Activated T-cell treated with anti-CD3 and anti-CD28 coated beads, Interleukin-2, amount 50 U/mL, for 4 hours (primary cell): ENCODE measurements at regions not wholly inside any gene's neighbourhood (a gene's known extent, or its start where the extent isn't known, plus 50 kb on each side); places are given as distances from the start of the nearest gene placed in this dataset.

Source experiments
- ATAC-seq, 2 donors: fragments of 200-7000 bp; cut with Tn5 transposase; one replicate each; pipeline ENCODE4 v1.10.0; 2021
- DNase-seq: peaks from one replicate; pipeline ENCODE4 v3.0.0-alpha.2; 2020
- H3K27me3 Mint-ChIP-seq: one replicate; pipeline ENCODE4 v1.8.0; 2021; ENCODE audit warnings: low read depth, mixed read lengths
- H3K36me3 Mint-ChIP-seq: one replicate; pipeline ENCODE4 v1.8.0; 2022; ENCODE audit warnings: mixed read lengths; ENCODE audit not compliant: insufficient read depth
- H3K4me1 Mint-ChIP-seq: one replicate; pipeline ENCODE4 v1.8.0; 2021; ENCODE audit warnings: low read depth, mixed read lengths
- H3K4me3 Mint-ChIP-seq: one replicate; pipeline ENCODE4 v1.8.0; 2021; ENCODE audit warnings: mild to moderate bottlenecking, moderate library complexity, mixed read lengths
- H3K9me3 Mint-ChIP-seq: one replicate; pipeline ENCODE4 v1.8.0; 2021; ENCODE audit warnings: mixed read lengths

DNA sequence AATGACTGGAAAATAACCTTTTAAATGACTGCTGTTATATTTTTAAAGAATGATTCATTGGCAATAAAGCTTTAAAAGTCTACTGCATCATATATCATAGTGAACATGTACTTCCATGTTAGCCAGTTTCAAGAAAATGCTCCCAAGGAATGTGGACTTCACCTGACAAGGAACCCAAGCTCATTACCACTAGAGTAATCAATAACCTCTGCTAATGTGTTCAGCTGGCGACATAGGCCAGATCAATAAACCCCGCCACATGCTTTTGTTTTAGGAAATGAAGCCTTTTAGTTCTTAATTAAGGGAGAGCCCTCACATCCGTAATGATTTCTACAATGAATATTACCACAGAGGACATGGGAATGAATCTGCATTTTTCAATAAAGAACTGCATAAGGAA is 1219.9 kb upstream of the CNTN5 start:
- no peak for ATAC-seq

DNA sequence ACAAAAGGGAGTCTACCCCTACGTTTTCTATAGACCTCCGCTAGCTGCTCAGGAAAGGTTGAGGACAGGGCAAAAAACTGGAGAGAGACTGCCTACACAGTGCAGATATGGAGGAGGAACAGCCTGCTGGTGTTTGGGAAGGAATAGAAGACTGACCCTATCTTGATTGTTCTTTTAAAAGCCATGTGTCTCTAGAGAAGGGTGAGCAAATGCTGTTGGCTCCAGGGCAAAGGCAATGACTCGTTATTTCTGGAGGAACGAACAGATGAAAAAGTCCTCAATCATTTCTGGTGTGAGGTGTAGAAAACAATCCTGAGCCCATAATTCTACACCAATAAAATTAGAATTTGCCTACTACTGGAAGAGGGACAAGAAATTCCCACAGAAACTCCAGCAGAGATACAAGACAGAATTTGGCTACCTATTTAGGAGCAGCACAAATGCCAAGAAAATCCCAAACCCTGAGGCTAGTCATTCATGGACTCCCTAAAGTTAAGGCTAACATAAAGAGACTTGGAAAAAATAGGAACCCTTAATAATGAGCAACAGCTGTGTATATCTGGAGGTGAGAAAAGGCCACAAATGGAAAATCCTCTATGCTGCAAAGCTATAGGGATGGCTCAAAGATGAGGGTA is 1206.3 kb upstream of the CNTN5 start:
- H3K27me3 Mint-ChIP-seq: no peaks in the 10 kb centered on the region
- H3K36me3 Mint-ChIP-seq: no peaks in the 10 kb centered on the region
- H3K4me3 Mint-ChIP-seq: no peak overlapping the region
- no peak for ATAC-seq
- peaks cover 17% of the 10 kb centered on the region for H3K9me3 Mint-ChIP-seq
- DNase-seq: no peak
- no peaks in the 10 kb centered on the region for H3K4me1 Mint-ChIP-seq

More for the DNA sequence above, 1219.9 kb upstream of the CNTN5 start:
- no peak overlapping the region for H3K4me3 Mint-ChIP-seq
- H3K4me1 Mint-ChIP-seq: no peaks in the 10 kb centered on the region
- H3K27me3 Mint-ChIP-seq: no peaks in the 10 kb centered on the region
- no peaks in the 10 kb centered on the region for H3K36me3 Mint-ChIP-seq
- no peak for DNase-seq
- H3K9me3 Mint-ChIP-seq: peaks cover 14% of the 10 kb centered on the region

- no peaks in the 10 kb centered on the region for H3K4me1 Mint-ChIP-seq
Observed at GRCh38 chr11:97815667-97816066, 1205.1 kb upstream of the CNTN5 start.

DNA sequence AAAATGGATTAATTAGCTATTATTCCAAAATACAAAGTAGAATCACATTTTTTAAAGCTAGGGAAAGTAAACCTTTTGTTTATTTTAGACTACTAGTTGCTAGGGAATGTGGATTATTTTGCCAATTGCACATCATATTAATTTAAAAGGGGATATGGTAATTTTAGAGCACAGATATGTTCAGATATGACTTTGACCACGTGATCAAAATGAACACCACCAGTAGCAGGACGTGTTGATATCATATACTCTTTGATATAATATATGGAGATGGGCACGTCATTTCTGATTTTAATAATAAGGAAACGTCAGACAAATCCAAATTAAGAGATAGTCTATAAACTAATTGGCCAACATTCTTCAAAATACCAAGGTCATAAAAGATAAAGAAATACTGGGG is 1188.3 kb upstream of the CNTN5 start:
- H3K9me3 Mint-ChIP-seq: peaks cover 8% of the 10 kb centered on the region

More at GRCh38 chr11:97815667-97816066, 1205.1 kb upstream of the CNTN5 start:
- Mint-ChIP-seq H3K4me3 (no peak overlapping the region), H3K36me3 (no peaks in the 10 kb centered on the region), H3K9me3 (peaks cover 17% of the 10 kb centered on the region), H3K27me3 (no peaks in the 10 kb centered on the region)
- ATAC-seq (no peak), DNase-seq (no peak)

GRCh38 chr11:97833412-97833811 is 1187.3 kb upstream of the CNTN5 start:
- DNase-seq (no peak), ATAC-seq (no peak)
- Mint-ChIP-seq H3K4me1 (no peaks in the 10 kb centered on the region), H3K36me3 (no peaks in the 10 kb centered on the region), H3K4me3 (no peak overlapping the region), H3K27me3 (no peaks in the 10 kb centered on the region), H3K9me3 (peaks cover 8% of the 10 kb centered on the region)

More for the DNA sequence above, 1188.3 kb upstream of the CNTN5 start:
- H3K4me3 Mint-ChIP-seq: no peak overlapping the region
- H3K27me3 Mint-ChIP-seq: no peaks in the 10 kb centered on the region
- DNase-seq: no peak
- no peaks in the 10 kb centered on the region for H3K36me3 Mint-ChIP-seq
- H3K4me1 Mint-ChIP-seq: no peaks in the 10 kb centered on the region
- no peak for ATAC-seq

DNA sequence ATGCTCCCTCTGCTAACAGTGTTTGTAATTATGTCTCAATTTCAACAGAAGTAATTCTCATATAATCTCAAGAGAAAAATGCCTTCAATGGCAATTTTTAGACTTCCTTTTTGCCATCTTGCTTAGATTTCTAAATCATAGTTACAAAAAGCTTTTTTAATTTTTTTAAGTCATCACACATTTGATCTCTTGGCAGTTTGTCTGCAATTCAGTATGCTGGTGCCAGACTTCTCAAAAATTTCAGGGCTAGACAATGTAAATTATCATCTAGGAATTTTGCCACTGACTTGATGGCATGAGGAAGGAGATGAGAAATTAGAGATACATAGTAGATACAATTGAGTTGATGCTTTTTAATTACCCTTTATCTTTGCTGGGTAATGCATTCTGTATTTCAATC is 1176.7 kb upstream of the CNTN5 start:
- Mint-ChIP-seq H3K36me3 (no peaks in the 10 kb centered on the region), H3K4me3 (no peak overlapping the region), H3K9me3 (peaks cover 17% of the 10 kb centered on the region), H3K27me3 (no peaks in the 10 kb centered on the region), H3K4me1 (no peaks in the 10 kb centered on the region)
- ATAC-seq (no peak), DNase-seq (no peak)

DNA sequence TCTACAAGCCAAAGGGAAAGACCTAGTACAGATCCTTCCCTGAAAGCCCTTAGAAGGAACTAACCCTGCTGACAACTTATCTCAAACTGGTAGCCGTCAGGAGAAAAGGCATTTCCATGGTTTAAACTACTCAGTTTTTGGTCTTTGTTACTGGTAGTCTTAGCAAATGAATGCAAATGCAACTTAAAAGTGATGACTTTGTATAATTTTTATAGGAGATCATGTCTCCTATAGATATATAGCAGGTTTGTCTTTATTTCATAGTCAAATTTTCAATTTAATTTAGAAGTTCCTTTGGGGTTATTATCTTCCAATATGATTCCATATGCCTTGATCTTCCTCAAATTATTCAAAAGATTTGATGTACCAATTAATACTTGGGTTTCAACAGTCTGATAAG is 1173.0 kb upstream of the CNTN5 start:
- Mint-ChIP-seq H3K4me1 (no peaks in the 10 kb centered on the region), H3K27me3 (no peaks in the 10 kb centered on the region), H3K36me3 (no peaks in the 10 kb centered on the region), H3K4me3 (no peak overlapping the region), H3K9me3 (peaks cover 18% of the 10 kb centered on the region)
- ATAC-seq (no peak), DNase-seq (no peak)

- H3K4me3 Mint-ChIP-seq: no peak overlapping the region
- H3K27me3 Mint-ChIP-seq: no peaks in the 10 kb centered on the region
- peaks cover 14% of the 10 kb centered on the region for H3K9me3 Mint-ChIP-seq
- no peaks in the 10 kb centered on the region for H3K4me1 Mint-ChIP-seq
- DNase-seq: no peak
- no peak for ATAC-seq
- H3K36me3 Mint-ChIP-seq: no peaks in the 10 kb centered on the region
Observed at GRCh38 chr11:97850701-97851100, 1170.0 kb upstream of the CNTN5 start.

- no peak for DNase-seq
- Mint-ChIP-seq H3K9me3 (peaks cover 11% of the 10 kb centered on the region), H3K36me3 (no peaks in the 10 kb centered on the region), H3K4me3 (no peak overlapping the region), H3K27me3 (no peaks in the 10 kb centered on the region), H3K4me1 (no peaks in the 10 kb centered on the region)
- no peak for ATAC-seq
Observed at GRCh38 chr11:97854357-97854756, 1166.4 kb upstream of the CNTN5 start.

DNA sequence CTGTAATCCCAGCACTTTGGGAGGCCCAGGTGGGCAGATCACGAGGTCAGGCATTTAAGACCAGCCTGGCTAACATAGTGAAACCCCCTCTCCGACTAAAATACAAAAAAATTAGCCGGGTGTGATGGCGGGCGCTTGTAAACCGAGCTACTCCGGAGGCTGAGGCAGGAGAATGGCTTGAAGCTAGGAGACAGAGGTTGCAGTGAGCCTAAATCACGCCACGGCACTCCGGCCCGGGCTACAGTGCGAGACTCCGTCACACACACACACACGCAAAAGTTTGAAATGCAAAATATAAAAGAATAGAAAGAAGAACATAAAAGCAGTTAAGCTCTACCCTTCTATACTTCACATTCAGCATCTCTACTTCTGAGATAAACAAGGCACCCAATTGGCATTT is 1165.9 kb upstream of the CNTN5 start:
- ATAC-seq: no peak

GRCh38 chr11:97856666-97857065 is 1164.1 kb upstream of the CNTN5 start:
- Mint-ChIP-seq H3K4me3 (no peak overlapping the region), H3K27me3 (no peaks in the 10 kb centered on the region), H3K4me1 (no peaks in the 10 kb centered on the region), H3K9me3 (peaks cover 6% of the 10 kb centered on the region), H3K36me3 (no peaks in the 10 kb centered on the region)
- no peak for ATAC-seq
- DNase-seq: no peak

More for the DNA sequence above, 1165.9 kb upstream of the CNTN5 start:
- H3K27me3 Mint-ChIP-seq: no peaks in the 10 kb centered on the region
- no peaks in the 10 kb centered on the region for H3K4me1 Mint-ChIP-seq
- H3K9me3 Mint-ChIP-seq: peaks cover 7% of the 10 kb centered on the region
- no peaks in the 10 kb centered on the region for H3K36me3 Mint-ChIP-seq
- H3K4me3 Mint-ChIP-seq: no peak overlapping the region
- DNase-seq: no peak

DNA sequence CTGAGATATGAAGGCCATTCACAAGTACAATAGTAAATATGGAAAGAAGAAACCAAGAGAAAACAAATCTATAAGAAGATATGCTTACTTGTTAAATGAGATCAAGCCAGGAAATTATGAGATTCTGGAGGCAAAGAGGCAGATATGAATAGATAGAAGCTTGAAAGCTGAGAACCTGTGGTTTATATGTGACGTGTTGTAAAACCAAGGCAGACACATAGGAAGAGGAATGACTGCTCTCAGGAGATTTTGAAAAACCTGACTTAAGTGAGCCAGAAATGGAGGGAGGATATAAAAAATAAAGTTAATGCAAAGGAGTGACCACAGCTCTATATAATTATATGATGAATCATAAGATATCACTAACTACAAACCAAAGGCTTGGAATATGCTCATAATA is 1160.5 kb upstream of the CNTN5 start:
- Mint-ChIP-seq H3K4me1 (no peaks in the 10 kb centered on the region), H3K9me3 (peaks cover 15% of the 10 kb centered on the region), H3K36me3 (no peaks in the 10 kb centered on the region), H3K27me3 (no peaks in the 10 kb centered on the region), H3K4me3 (no peak overlapping the region)
- DNase-seq (no peak), ATAC-seq (no peak)

GRCh38 chr11:97862021-97862420 is 1158.7 kb upstream of the CNTN5 start:
- H3K4me1 Mint-ChIP-seq: no peaks in the 10 kb centered on the region
- DNase-seq (no peak), ATAC-seq (no peak)
- H3K9me3 Mint-ChIP-seq: peaks cover 17% of the 10 kb centered on the region
- no peaks in the 10 kb centered on the region for H3K27me3 Mint-ChIP-seq
- no peaks in the 10 kb centered on the region for H3K36me3 Mint-ChIP-seq
- no peak overlapping the region for H3K4me3 Mint-ChIP-seq

GRCh38 chr11:97865424-97866012 is 1155.2 kb upstream of the CNTN5 start:
- no peak for ATAC-seq
- Mint-ChIP-seq H3K9me3 (peaks cover 26% of the 10 kb centered on the region), H3K27me3 (no peaks in the 10 kb centered on the region), H3K4me1 (no peaks in the 10 kb centered on the region), H3K36me3 (no peaks in the 10 kb centered on the region), H3K4me3 (no peak overlapping the region)
- no peak for DNase-seq

DNA sequence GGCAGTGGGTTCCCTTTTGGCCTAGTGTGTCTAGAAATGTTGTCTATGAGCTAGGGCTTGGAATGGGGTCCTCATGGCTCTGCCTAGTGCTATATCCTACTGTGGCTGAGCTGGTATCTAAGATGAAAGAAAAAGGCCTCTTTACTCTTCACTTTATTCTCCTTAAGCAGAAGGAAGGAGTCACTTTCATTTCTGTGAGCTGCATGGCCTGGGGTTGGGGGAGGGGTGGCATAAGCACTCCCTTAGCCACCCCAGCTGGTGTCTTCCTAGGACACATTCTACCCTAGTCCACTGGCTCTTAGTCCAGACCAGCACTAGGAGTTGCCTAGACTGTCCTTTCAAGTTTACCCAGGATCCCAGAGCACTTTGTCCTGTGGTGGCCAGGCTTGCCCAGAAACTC is 1148.9 kb upstream of the CNTN5 start:
- Mint-ChIP-seq H3K9me3 (peaks cover 17% of the 10 kb centered on the region), H3K36me3 (no peaks in the 10 kb centered on the region), H3K4me3 (no peak overlapping the region), H3K4me1 (no peaks in the 10 kb centered on the region), H3K27me3 (no peaks in the 10 kb centered on the region)
- ATAC-seq: no peak
- DNase-seq: no peak
